ENCODE measurements at regions not wholly inside any gene's neighbourhood (a gene's known extent, or its start where the extent isn't known, plus 50 kb on each side); places are given as distances from the start of the nearest gene placed in this dataset.

GRCh38 chr7:149688836-149689235 is 84.6 kb downstream of the ZNF467 start:
- TF ChIP-seq POLR2A (IDR thresholded peaks at IDR 0.05), result no peak
- no peak for TF ChIP-seq CTCF (IDR thresholded peaks at IDR 0.05)

Measured in prostate gland (tissue), 2 donors.